NCI-H510A (cell line): ENCODE measurements at regions not wholly inside any gene's neighbourhood (a gene's known extent, or its start where the extent isn't known, plus 50 kb on each side); places are given as distances from the start of the nearest gene placed in this dataset.
"Not testable (repeated sequence)": the region's sequence is repeated elsewhere in the genome, so short reads cannot be mapped to it uniquely, and the experiment has no call there.

Experiments used
- DNase-seq: peaks from one replicate; lab custom pipeline; 2025; lab: John Stamatoyannopoulos, UW

GRCh38 chr18:30450927-30451326 is 591.6 kb downstream of the DSC3 start:
- no peak for DNase-seq

GRCh38 chr18:30446605-30447004 is 595.9 kb downstream of the DSC3 start:
- DNase-seq: no peak

GRCh38 chr18:30444544-30444943 is 598.0 kb downstream of the DSC3 start:
- no peak for DNase-seq

- DNase-seq: no peak
Observed at GRCh38 chr18:30440351-30440750, 602.2 kb downstream of the DSC3 start.

GRCh38 chr18:30439174-30439573 is 603.4 kb downstream of the DSC3 start:
- no peak for DNase-seq

- no peak for DNase-seq
Observed at GRCh38 chr18:30432349-30432748, 610.2 kb downstream of the DSC3 start.

- DNase-seq: not testable (repeated sequence)
Observed at GRCh38 chr18:30419399-30419798, 623.1 kb downstream of the DSC3 start.

- no peak for DNase-seq
Observed at GRCh38 chr18:30415903-30416302, 626.6 kb downstream of the DSC3 start.

- DNase-seq: no peak
Observed at GRCh38 chr18:30409120-30409519, 633.4 kb downstream of the DSC3 start.

GRCh38 chr18:30406728-30407127 is 635.8 kb downstream of the DSC3 start:
- DNase-seq: no peak

- DNase-seq: no peak
Observed at GRCh38 chr18:30405038-30405437, 637.5 kb downstream of the DSC3 start.

- no peak for DNase-seq
Observed at GRCh38 chr18:30404422-30404821, 638.1 kb downstream of the DSC3 start.

GRCh38 chr18:30403278-30403677 is 639.3 kb downstream of the DSC3 start:
- DNase-seq: no peak

- DNase-seq: no peak
Observed at GRCh38 chr18:30387401-30387800, 655.1 kb downstream of the DSC3 start.

GRCh38 chr18:30386624-30387023 is 655.9 kb downstream of the DSC3 start:
- DNase-seq: no peak

GRCh38 chr18:30385684-30386083 is 656.9 kb downstream of the DSC3 start:
- no peak for DNase-seq

GRCh38 chr18:30381826-30382225 is 660.7 kb downstream of the DSC3 start:
- no peak for DNase-seq

GRCh38 chr18:30378097-30378496 is 664.4 kb downstream of the DSC3 start:
- no peak for DNase-seq

- DNase-seq: no peak
Observed at GRCh38 chr18:30376515-30376914, 666.0 kb downstream of the DSC3 start.

GRCh38 chr18:30361864-30362540 is 680.5 kb downstream of the DSC3 start:
- no peak for DNase-seq

- no peak for DNase-seq
Observed at GRCh38 chr18:30359521-30359920, 683.0 kb downstream of the DSC3 start.

- DNase-seq: no peak
Observed at GRCh38 chr18:30358555-30358954, 684.0 kb downstream of the DSC3 start.

- DNase-seq: no peak
Observed at GRCh38 chr18:30352551-30353168, 689.9 kb downstream of the DSC3 start.

GRCh38 chr18:30350263-30350662 is 692.3 kb downstream of the DSC3 start:
- DNase-seq: no peak
